T-helper 2 cell treated with Interferon-gamma antibody and Interleukin-4, amounts not matched to agents 5 μg/mL and 100 μg/mL, for 36 hours (primary cell): ENCODE measurements at regions not wholly inside any gene's neighbourhood (a gene's known extent, or its start where the extent isn't known, plus 50 kb on each side); places are given as distances from the start of the nearest gene placed in this dataset.
A peak's percentile ranks its signal among the peaks of the same experiment; 100 is the strongest.

Source experiments
- DNase-seq: peaks from one replicate; pipeline ENCODE4 v3.0.0; 2021; ENCODE audit warnings: low spot score
- H3K27ac Mint-ChIP-seq: one replicate; pipeline ENCODE4 v1.8.0; 2021; ENCODE audit warnings: mild to moderate bottlenecking, mixed read lengths
- H3K27me3 Mint-ChIP-seq: one replicate; pipeline ENCODE4 v1.8.0; 2021; ENCODE audit warnings: low read depth, mixed read lengths
- H3K36me3 Mint-ChIP-seq: one replicate; pipeline ENCODE4 v1.8.0; 2021; ENCODE audit warnings: low read depth, mixed read lengths
- H3K4me1 Mint-ChIP-seq: one replicate; pipeline ENCODE4 v1.8.0; 2021; ENCODE audit warnings: low read depth, mixed read lengths
- H3K4me3 Mint-ChIP-seq: one replicate; pipeline ENCODE4 v1.8.0; 2022; ENCODE audit warnings: mild to moderate bottlenecking, moderate library complexity, mixed read lengths
- H3K9me3 Mint-ChIP-seq: one replicate; pipeline ENCODE4 v1.8.0; 2021; ENCODE audit warnings: mixed read lengths

GRCh38 chr9:14438232-14439021 is 124.5 kb upstream of the NFIB start:
- Mint-ChIP-seq H3K27me3 (peaks cover 7% of the 10 kb centered on the region), H3K9me3 (no peaks in the 10 kb centered on the region), H3K4me3 (no peak overlapping the region), H3K27ac (no peak overlapping the region), H3K4me1 (peaks cover 2% of the 10 kb centered on the region), H3K36me3 (no peaks in the 10 kb centered on the region)
- no peak for DNase-seq

DNA sequence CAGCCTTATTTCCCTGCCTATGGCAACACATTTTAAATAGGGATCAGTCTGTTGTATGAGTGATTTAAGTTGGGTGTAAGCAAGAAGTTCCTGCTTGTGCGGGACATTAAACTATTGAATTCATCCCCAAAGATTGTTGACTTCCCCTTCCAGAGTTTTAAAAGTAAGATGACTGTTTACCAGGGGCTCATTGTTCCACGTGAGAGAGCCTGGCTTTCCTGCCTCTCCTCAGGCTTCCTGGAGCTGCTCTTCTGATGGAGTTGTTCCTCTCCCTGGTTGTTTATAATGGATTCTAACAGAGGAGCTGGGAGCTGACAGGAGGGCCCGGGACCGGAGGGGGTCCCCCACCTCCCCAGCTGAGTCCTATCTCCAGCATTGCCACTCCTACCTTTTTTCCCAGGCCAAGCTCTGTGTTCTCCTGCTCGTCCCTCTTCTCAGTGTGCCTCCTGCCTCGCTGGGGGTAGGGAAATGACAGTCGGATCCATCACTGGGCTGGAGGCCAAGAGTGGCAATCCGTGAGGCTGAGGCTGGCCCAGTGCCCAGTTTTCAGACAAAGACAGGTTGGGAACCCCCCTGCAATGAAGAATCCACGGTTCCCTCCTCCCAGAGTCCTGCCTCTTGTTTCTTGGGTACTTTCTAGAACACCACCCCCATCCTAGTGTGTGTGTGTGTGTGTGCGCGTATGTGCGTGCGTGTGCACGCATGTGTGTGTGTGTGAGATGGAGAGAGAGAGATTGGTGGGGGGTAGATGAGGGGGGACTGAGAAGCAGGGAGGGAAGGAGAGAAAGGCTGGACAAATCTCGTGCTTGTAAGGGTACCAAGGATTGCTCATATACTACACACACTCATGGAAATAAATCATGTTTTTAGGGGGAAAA is 123.7 kb upstream of the NFIB start:
- no peaks in the 10 kb centered on the region for H3K36me3 Mint-ChIP-seq
- H3K4me3 Mint-ChIP-seq: no peak overlapping the region
- peaks cover 2% of the 10 kb centered on the region for H3K4me1 Mint-ChIP-seq
- peaks cover 7% of the 10 kb centered on the region for H3K27me3 Mint-ChIP-seq
- no peaks in the 10 kb centered on the region for H3K9me3 Mint-ChIP-seq
- DNase-seq: no peak
- H3K27ac Mint-ChIP-seq: no peak overlapping the region

GRCh38 chr9:14435871-14436270 is 121.9 kb upstream of the NFIB start:
- H3K27ac Mint-ChIP-seq: no peak overlapping the region
- peaks cover 2% of the 10 kb centered on the region for H3K4me1 Mint-ChIP-seq
- H3K9me3 Mint-ChIP-seq: no peaks in the 10 kb centered on the region
- H3K4me3 Mint-ChIP-seq: no peak overlapping the region
- no peak for DNase-seq
- peaks cover 7% of the 10 kb centered on the region for H3K27me3 Mint-ChIP-seq
- no peaks in the 10 kb centered on the region for H3K36me3 Mint-ChIP-seq

DNA sequence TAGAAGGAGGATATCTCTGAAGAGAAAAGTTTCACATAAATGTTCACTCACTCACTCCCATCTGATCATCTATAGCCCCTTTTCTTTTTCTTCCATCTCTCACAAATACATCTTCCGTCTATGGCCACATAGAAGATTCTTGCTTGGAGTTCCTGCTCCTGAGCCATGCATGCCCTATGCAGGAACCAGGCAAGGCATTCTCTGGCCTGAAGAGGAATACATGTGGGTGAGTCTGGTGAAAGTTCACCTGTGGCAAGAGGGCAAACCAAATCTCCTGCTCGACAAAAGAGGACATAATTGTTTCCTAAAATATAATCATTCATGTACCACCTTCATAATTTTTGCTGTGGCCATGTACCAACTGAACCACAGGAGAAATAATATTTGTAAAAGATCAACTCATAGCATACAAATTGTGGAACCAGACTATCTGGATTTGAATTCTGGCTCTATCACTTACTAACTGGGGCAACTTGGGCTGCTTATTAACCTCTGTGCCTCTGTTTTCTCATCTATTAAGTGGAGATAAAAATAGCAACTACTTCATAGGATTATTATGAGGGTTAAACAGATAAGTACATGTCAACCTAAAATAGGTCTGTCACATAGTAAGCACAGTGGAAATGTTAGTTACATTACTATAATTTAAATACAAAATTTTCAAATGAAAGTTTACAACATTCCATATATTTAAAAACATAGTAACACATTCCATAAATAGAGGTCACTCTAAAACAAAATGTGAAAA is 121.2 kb upstream of the NFIB start:
- Mint-ChIP-seq H3K27ac (no peak overlapping the region), H3K9me3 (no peaks in the 10 kb centered on the region), H3K36me3 (no peaks in the 10 kb centered on the region), H3K27me3 (peaks cover 7% of the 10 kb centered on the region), H3K4me1 (peaks cover 2% of the 10 kb centered on the region), H3K4me3 (no peak overlapping the region)
- DNase-seq: no peak

GRCh38 chr9:14434158-14434504 is 120.2 kb upstream of the NFIB start:
- peaks cover 2% of the 10 kb centered on the region for H3K4me1 Mint-ChIP-seq
- no peak for DNase-seq
- H3K4me3 Mint-ChIP-seq: no peak overlapping the region
- no peak overlapping the region for H3K27ac Mint-ChIP-seq
- peaks cover 7% of the 10 kb centered on the region for H3K27me3 Mint-ChIP-seq
- H3K36me3 Mint-ChIP-seq: no peaks in the 10 kb centered on the region
- no peaks in the 10 kb centered on the region for H3K9me3 Mint-ChIP-seq

- peaks cover 3% of the 10 kb centered on the region for H3K4me1 Mint-ChIP-seq
- DNase-seq: no peak
- H3K27me3 Mint-ChIP-seq: peaks cover 7% of the 10 kb centered on the region
- no peak overlapping the region for H3K27ac Mint-ChIP-seq
- H3K36me3 Mint-ChIP-seq: no peaks in the 10 kb centered on the region
- H3K4me3 Mint-ChIP-seq: no peak overlapping the region
- H3K9me3 Mint-ChIP-seq: no peaks in the 10 kb centered on the region
These were observed 119.6 kb upstream of the NFIB start for GRCh38 chr9:14433351-14434157.

DNA sequence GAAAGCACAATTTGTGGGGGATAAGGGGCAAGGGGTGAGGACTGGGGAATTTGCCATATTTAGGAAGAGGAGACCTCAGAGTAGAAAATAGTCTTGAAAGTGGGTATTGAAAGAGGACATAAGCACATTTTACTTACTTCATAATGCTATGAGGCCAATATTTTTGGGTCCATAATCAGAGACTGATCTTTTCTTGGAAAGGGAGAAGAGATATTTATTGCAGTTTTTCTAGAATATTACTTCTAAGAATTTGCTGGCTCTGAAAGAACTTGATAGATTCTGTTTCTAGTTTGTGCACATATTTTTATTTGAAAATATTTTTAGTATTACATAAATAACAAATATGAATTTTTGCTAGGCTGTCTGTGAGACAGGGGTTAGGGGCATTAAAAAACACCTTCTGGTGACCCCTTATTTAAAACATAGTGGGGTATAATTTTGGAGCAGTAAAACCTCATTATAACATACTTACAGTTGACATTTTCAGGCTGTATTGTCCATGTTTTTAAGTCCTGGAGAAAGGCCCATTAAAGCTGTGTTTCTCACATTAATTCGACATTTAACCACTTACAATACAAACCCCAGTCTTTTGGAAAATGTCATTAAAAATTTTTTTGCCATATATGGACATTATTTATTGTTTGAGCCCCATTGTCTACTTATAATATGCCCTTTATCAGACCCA is 118.9 kb upstream of the NFIB start:
- Mint-ChIP-seq H3K27ac (no peak overlapping the region), H3K27me3 (peaks cover 7% of the 10 kb centered on the region), H3K4me1 (peaks cover 4% of the 10 kb centered on the region), H3K9me3 (no peaks in the 10 kb centered on the region), H3K4me3 (no peak overlapping the region), H3K36me3 (no peaks in the 10 kb centered on the region)
- no peak for DNase-seq

GRCh38 chr9:14428781-14429230 is 114.9 kb upstream of the NFIB start:
- H3K4me1 Mint-ChIP-seq: peaks cover 3% of the 10 kb centered on the region
- no peak overlapping the region for H3K27ac Mint-ChIP-seq
- peak; percentile 10 for DNase-seq
- H3K9me3 Mint-ChIP-seq: no peaks in the 10 kb centered on the region
- H3K27me3 Mint-ChIP-seq: peaks cover 4% of the 10 kb centered on the region
- no peak overlapping the region for H3K4me3 Mint-ChIP-seq
- H3K36me3 Mint-ChIP-seq: no peaks in the 10 kb centered on the region

DNA sequence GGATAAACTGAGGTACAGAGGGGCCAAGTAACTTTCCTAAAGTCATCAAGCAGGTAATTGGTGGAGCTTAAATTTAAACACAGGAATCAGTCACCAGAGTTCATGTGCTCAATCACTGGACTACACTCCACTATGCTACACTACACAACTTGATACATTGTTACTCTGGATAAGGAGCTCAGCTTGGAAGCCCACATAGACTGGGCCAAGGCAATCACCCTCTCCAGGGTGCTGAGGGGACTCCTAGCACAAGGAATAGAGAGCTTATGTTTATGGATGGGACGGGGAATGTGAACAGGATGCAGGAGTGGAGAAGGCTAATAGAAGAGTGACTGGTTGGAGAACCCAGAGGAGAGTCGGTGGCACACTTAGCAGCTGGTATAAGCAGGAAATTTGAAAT is 113.5 kb upstream of the NFIB start:
- Mint-ChIP-seq H3K27ac (no peak overlapping the region), H3K4me3 (no peak overlapping the region), H3K4me1 (peaks cover 2% of the 10 kb centered on the region), H3K9me3 (no peaks in the 10 kb centered on the region), H3K36me3 (no peaks in the 10 kb centered on the region), H3K27me3 (no peaks in the 10 kb centered on the region)
- no peak for DNase-seq

DNA sequence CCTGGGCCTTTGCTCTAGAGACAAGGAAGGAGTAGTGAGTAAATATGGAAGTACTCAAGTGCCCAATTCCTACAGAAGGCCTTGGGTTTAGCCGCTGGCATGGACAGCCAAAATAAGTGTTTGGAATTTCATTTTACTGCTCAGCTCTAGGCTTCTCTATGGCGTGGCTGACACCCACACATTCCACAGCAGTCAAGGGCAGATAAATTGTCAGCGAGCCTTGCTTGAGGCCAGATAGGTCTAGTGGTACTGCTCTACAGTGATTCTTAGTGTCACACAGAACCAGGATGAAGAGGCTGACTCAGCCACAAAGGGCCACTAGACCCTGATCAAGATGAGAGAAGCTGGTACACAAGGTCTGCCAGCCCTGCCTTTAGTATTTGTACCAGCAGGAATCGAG is 111.0 kb upstream of the NFIB start:
- Mint-ChIP-seq H3K36me3 (no peaks in the 10 kb centered on the region), H3K9me3 (no peaks in the 10 kb centered on the region), H3K27me3 (no peaks in the 10 kb centered on the region), H3K4me3 (no peak overlapping the region), H3K27ac (no peak overlapping the region), H3K4me1 (peaks cover 2% of the 10 kb centered on the region)
- DNase-seq: no peak

GRCh38 chr9:14424289-14424688 is 110.3 kb upstream of the NFIB start:
- Mint-ChIP-seq H3K4me1 (peaks cover 2% of the 10 kb centered on the region), H3K4me3 (no peak overlapping the region), H3K9me3 (no peaks in the 10 kb centered on the region), H3K36me3 (no peaks in the 10 kb centered on the region), H3K27me3 (no peaks in the 10 kb centered on the region), H3K27ac (no peak overlapping the region)
- DNase-seq: no peak

DNA sequence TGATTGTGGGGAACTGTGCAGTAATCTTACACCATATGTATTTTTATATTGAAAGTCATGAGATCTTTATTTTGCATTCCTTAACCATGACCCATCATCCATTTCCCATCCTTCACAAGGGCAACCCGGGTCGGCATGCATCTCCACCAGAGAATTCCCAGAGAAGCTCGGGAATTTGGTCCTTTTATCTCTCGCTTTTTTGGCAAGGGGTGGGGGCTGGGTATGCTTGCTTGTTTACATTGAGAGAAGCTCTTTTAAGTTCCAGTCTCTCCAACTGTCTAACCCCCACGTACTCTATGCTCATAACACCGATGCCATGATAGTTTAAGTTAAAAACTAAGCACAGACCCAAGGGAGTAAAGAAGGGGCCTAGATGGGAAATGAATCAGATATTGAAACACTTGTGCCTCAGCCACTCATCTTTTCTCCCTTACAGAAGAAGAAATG is 109.9 kb upstream of the NFIB start:
- Mint-ChIP-seq H3K27ac (no peak overlapping the region), H3K4me1 (peaks cover 2% of the 10 kb centered on the region), H3K36me3 (no peaks in the 10 kb centered on the region), H3K9me3 (no peaks in the 10 kb centered on the region), H3K4me3 (no peak overlapping the region), H3K27me3 (no peaks in the 10 kb centered on the region)
- DNase-seq: no peak

GRCh38 chr9:14421291-14421690 is 107.3 kb upstream of the NFIB start:
- Mint-ChIP-seq H3K4me3 (no peak overlapping the region), H3K27me3 (no peaks in the 10 kb centered on the region), H3K27ac (no peak overlapping the region), H3K9me3 (no peaks in the 10 kb centered on the region), H3K4me1 (no peaks in the 10 kb centered on the region), H3K36me3 (no peaks in the 10 kb centered on the region)
- DNase-seq: no peak
